HepG2 (cell line): ENCODE measurements at regions not wholly inside any gene's neighbourhood (a gene's known extent, or its start where the extent isn't known, plus 50 kb on each side); places are given as distances from the start of the nearest gene placed in this dataset.

Experiments
- CENPT ChIP-seq: sonication (generic); formaldehyde crosslinking; IDR thresholded peaks from 2 replicates; pipeline ENCODE4 v1.8.0; 2022; ENCODE audit warnings: low read depth, mild to moderate bottlenecking, moderate library complexity, missing genetic modification reagents
- DNMT3B ChIP-seq: conservative IDR thresholded peaks from 2 replicates; pipeline ENCODE4 v1.6.1; 2016; ENCODE audit warnings: missing biosample characterization, control low read depth
- ESRRA ChIP-seq: sonication (generic); formaldehyde crosslinking; IDR thresholded peaks from 2 replicates; pipeline ENCODE4 v1.5.1; 2020; ENCODE audit warnings: mild to moderate bottlenecking, low read depth, missing genetic modification reagents
- FOXM1 ChIP-seq: sonication (generic); formaldehyde crosslinking; IDR thresholded peaks from 2 replicates; pipeline ENCODE4 v1.5.0; 2020; ENCODE audit warnings: missing genetic modification reagents
- HNF4G ChIP-seq, 2 experiments: sonication (generic) in 1 of 2; formaldehyde crosslinking in 1 of 2; IDR thresholded peaks; 2 replicates each; pipeline versions ENCODE4 v1.4.0 to v1.6.1; 2011 to 2020; ENCODE audit warnings: borderline replicate concordance in 2 of 2, low read depth in 2 of 2, mild to moderate bottlenecking in 2 of 2, low read length in 1 of 2, missing genetic modification reagents in 1 of 2, moderate library complexity in 1 of 2
- IRF2 ChIP-seq: IDR thresholded peaks from 2 replicates; pipeline ENCODE4 v1.6.1; 2018; ENCODE audit warnings: missing genetic modification reagents, missing compliant biosample characterization
- KDM2A ChIP-seq: sonication (generic); formaldehyde crosslinking; IDR thresholded peaks from 2 replicates; pipeline ENCODE4 v1.4.0; 2020; ENCODE audit warnings: low read depth, missing genetic modification reagents, borderline replicate concordance
- MTF2 ChIP-seq: sonication (generic); formaldehyde crosslinking; IDR thresholded peaks from 2 replicates; pipeline ENCODE4 v1.5.0; 2020; ENCODE audit warnings: missing genetic modification reagents, borderline replicate concordance
- NFATC3 ChIP-seq: sonication (generic); formaldehyde crosslinking; IDR thresholded peaks from 2 replicates; pipeline ENCODE4 v1.5.1; 2020; ENCODE audit warnings: mild to moderate bottlenecking, missing genetic modification reagents
- NR2F6 ChIP-seq, 2 experiments: IDR thresholded peaks; 2 replicates each; pipeline ENCODE4 v1.6.1; 2016; ENCODE audit warnings: antibody characterized with exemption in 1 of 2, mild to moderate bottlenecking in 1 of 2
- PHF8 ChIP-seq: sonication (generic); formaldehyde crosslinking; IDR thresholded peaks from 2 replicates; pipeline ENCODE4 v1.5.0; 2020; ENCODE audit warnings: missing genetic modification reagents
- PLRG1 ChIP-seq: fragments of 450-650 bp; conservative IDR thresholded peaks from 2 replicates; pipeline ENCODE4 v1.6.1; 2016
- POLR2A ChIP-seq, 2 experiments: IDR thresholded peaks; 2 replicates each; pipeline ENCODE4 v1.6.1; 2011; ENCODE audit warnings: low read depth in 2 of 2, low read length in 2 of 2, mild to moderate bottlenecking in 1 of 2, moderate library complexity in 1 of 2; ENCODE audit not compliant: insufficient read depth in 1 of 2
- SIX1 ChIP-seq: sonication (generic); formaldehyde crosslinking; IDR thresholded peaks from 2 replicates; pipeline ENCODE4 v1.4.0; 2020; ENCODE audit warnings: missing genetic modification reagents, borderline replicate concordance
- SMAD1 ChIP-seq: sonication (generic); formaldehyde crosslinking; IDR thresholded peaks from 2 replicates; pipeline ENCODE4 v1.4.0; 2020; ENCODE audit warnings: missing genetic modification reagents, low read depth, mild to moderate bottlenecking, borderline replicate concordance
- SOX6 ChIP-seq, 2 experiments: fragments of 450-650 bp in 1 of 2; sonication (generic) in 1 of 2; formaldehyde crosslinking in 1 of 2; IDR thresholded peaks; 2 replicates each; pipeline versions ENCODE4 v1.4.0 to v1.6.1; 2017 to 2020; ENCODE audit warnings: antibody characterized with exemption in 1 of 2, mild to moderate bottlenecking in 1 of 2, missing genetic modification reagents in 1 of 2
- TCF7 ChIP-seq: sonication (generic); IDR thresholded peaks from 2 replicates; pipeline ENCODE4 v1.6.1; 2016; ENCODE audit warnings: antibody characterized with exemption, low read depth
- ZBTB8A ChIP-seq: sonication (generic); formaldehyde crosslinking; IDR thresholded peaks from 2 replicates; pipeline ENCODE4 v1.4.0; 2020; ENCODE audit warnings: mild to moderate bottlenecking, low read depth, missing genetic modification reagents, borderline replicate concordance
- ZNF468 ChIP-seq: sonication (generic); formaldehyde crosslinking; IDR thresholded peaks from 2 replicates; pipeline ENCODE4 v1.8.0; 2022; ENCODE audit warnings: mild to moderate bottlenecking, moderate library complexity, missing genetic modification reagents
- ZNF510 ChIP-seq: sonication (generic); formaldehyde crosslinking; IDR thresholded peaks from 2 replicates; pipeline ENCODE4 v1.4.0; 2020; ENCODE audit warnings: low read depth, mild to moderate bottlenecking, missing genetic modification reagents
- ZNF7 ChIP-seq: IDR thresholded peaks from 2 replicates; pipeline ENCODE4 v1.6.1; 2016; ENCODE audit warnings: missing biosample characterization, missing genetic modification reagents
- ZNF780A ChIP-seq: sonication (generic); formaldehyde crosslinking; IDR thresholded peaks from 2 replicates; pipeline ENCODE4 v1.8.0; 2022; ENCODE audit warnings: mild to moderate bottlenecking, missing genetic modification reagents, moderate library complexity
- ZSCAN21 ChIP-seq: sonication (generic); formaldehyde crosslinking; IDR thresholded peaks from 2 replicates; pipeline ENCODE4 v1.8.0; 2022; ENCODE audit warnings: mild to moderate bottlenecking, missing genetic modification reagents, moderate library complexity, borderline replicate concordance
- ZSCAN25 ChIP-seq: sonication (generic); formaldehyde crosslinking; IDR thresholded peaks from 2 replicates; pipeline ENCODE4 v1.8.0; 2022; ENCODE audit warnings: mild to moderate bottlenecking, missing genetic modification reagents
- ZSCAN9 ChIP-seq: IDR thresholded peaks from 2 replicates; pipeline ENCODE4 v1.6.1; 2016; ENCODE audit warnings: borderline replicate concordance
- TF ChIP-seq, protein P1 (sequence below): sonication (generic); formaldehyde crosslinking; IDR thresholded peaks from 2 replicates; pipeline ENCODE4 v1.5.0; 2020; ENCODE audit warnings: mild to moderate bottlenecking, missing genetic modification reagents
- TF ChIP-seq, protein P2 (sequence below): IDR thresholded peaks from 2 replicates; pipeline ENCODE4 v1.6.1; 2016; ENCODE audit warnings: mild to moderate bottlenecking, missing biosample characterization, missing genetic modification reagents
- TF ChIP-seq, protein P3 (sequence below): sonication (generic); formaldehyde crosslinking; IDR thresholded peaks from 2 replicates; pipeline ENCODE4 v1.4.0; 2020; ENCODE audit warnings: missing genetic modification reagents
- TF ChIP-seq, protein P4 (sequence below): IDR thresholded peaks from 2 replicates; pipeline ENCODE4 v1.6.1; 2016; ENCODE audit warnings: low read depth, borderline replicate concordance

DNA sequence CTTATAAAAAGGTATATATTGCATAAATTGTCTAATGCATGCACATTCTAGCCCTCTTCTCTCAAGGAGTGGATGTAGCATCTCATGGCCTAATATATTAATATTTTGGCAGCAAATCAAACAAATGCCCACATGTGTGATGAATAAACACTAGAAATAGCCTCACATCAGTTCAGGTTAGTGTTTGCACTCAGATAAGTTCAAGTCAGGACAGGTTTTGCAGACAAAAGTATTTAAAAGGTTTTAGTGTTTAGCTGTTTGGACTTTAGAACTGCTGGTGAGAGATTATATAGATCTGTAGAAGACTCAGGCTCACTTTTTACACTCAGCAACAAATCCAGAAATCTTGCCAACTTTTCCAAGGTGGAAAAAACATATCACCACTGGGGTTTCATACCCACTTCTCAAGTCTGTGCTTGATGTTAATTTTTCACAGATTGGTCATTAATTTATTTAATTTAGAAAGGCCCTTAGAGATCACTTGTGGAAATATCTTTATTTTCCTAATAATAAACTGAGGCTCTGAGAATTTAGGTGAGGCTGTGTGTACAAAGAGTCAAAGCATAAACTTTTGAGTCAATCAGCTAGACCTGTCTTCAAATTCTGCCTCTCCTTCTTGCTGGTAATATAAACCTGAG is 362.6 kb downstream of the GASK1B start (continued):
- TF ChIP-seq ZSCAN25 (CRISPR knock-in tag) (no peak), SIX1 (CRISPR knock-in tag) (peak; percentile 28; the same call in 1 of the 2 replicates), ZBTB8A (no peak), ZNF780A (no peak), POLR2A (IDR thresholded peaks at IDR 0.05; ENCODE audit: insufficient read depth in 1 of 2, low read depth in 2 of 2, low read length in 2 of 2) (no peak), ZNF510 (CRISPR knock-in tag) (no peak), SOX6 (IDR thresholded peaks at IDR 0.05) (no peak), SOX6 (CRISPR knock-in tag; IDR thresholded peaks at IDR 0.05) (peak; percentile 82), CENPT (no peak), ZSCAN21 (CRISPR knock-in tag) (no peak), PHF8 (CRISPR knock-in tag) (no peak), HNF4G (IDR thresholded peaks at IDR 0.05; ENCODE audit: borderline replicate concordance, low read depth, low read length) (peak; percentile 76), HNF4G (CRISPR knock-in tag; IDR thresholded peaks at IDR 0.05; ENCODE audit: borderline replicate concordance, low read depth) (no peak), ZNF7 (CRISPR knock-in tag) (peak; percentile 74; the same call in 1 of the 2 replicates), ZNF468 (no peak), IRF2 (CRISPR knock-in tag) (no peak), NFATC3 (CRISPR knock-in tag) (no peak), DNMT3B (CRISPR knock-in tag) (no peak), FOXM1 (CRISPR knock-in tag) (no peak), ESRRA (CRISPR knock-in tag) (0 out of 2 replicates have a peak, but pooled peaks have one; percentile 22), MTF2 (CRISPR knock-in tag) (no peak), PLRG1 (no peak), TCF7 (peak; percentile 49), NR2F6 (IDR thresholded peaks at IDR 0.05) (no peak), NR2F6 (CRISPR knock-in tag; IDR thresholded peaks at IDR 0.05) (0 out of 2 replicates have a peak, but pooled peaks have one; percentile 13), KDM2A (no peak), SMAD1 (CRISPR knock-in tag) (no peak), ZSCAN9 (CRISPR knock-in tag) (0 out of 2 replicates have a peak, but pooled peaks have one; percentile 41)
- TF ChIP-seq, protein P1, sequence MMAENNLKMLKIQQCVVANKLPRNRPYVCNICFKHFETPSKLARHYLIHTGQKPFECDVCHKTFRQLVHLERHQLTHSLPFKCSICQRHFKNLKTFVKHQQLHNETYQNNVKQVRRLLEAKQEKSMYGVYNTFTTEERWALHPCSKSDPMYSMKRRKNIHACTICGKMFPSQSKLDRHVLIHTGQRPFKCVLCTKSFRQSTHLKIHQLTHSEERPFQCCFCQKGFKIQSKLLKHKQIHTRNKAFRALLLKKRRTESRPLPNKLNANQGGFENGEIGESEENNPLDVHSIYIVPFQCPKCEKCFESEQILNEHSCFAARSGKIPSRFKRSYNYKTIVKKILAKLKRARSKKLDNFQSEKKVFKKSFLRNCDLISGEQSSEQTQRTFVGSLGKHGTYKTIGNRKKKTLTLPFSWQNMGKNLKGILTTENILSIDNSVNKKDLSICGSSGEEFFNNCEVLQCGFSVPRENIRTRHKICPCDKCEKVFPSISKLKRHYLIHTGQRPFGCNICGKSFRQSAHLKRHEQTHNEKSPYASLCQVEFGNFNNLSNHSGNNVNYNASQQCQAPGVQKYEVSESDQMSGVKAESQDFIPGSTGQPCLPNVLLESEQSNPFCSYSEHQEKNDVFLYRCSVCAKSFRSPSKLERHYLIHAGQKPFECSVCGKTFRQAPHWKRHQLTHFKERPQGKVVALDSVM (CRISPR knock-in tag) = no peak
- TF ChIP-seq, protein P2, sequence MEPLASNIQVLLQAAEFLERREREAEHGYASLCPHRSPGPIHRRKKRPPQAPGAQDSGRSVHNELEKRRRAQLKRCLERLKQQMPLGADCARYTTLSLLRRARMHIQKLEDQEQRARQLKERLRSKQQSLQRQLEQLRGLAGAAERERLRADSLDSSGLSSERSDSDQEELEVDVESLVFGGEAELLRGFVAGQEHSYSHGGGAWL = no peak
- TF ChIP-seq, protein P3, sequence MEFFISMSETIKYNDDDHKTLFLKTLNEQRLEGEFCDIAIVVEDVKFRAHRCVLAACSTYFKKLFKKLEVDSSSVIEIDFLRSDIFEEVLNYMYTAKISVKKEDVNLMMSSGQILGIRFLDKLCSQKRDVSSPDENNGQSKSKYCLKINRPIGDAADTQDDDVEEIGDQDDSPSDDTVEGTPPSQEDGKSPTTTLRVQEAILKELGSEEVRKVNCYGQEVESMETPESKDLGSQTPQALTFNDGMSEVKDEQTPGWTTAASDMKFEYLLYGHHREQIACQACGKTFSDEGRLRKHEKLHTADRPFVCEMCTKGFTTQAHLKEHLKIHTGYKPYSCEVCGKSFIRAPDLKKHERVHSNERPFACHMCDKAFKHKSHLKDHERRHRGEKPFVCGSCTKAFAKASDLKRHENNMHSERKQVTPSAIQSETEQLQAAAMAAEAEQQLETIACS (CRISPR knock-in tag) = no peak
- TF ChIP-seq, protein P4, sequence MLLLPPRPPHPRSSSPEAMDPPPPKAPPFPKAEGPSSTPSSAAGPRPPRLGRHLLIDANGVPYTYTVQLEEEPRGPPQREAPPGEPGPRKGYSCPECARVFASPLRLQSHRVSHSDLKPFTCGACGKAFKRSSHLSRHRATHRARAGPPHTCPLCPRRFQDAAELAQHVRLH (CRISPR knock-in tag) = no peak
